ENCODE measurements at regions not wholly inside any gene's neighbourhood (a gene's known extent, or its start where the extent isn't known, plus 50 kb on each side); places are given as distances from the start of the nearest gene placed in this dataset.

GRCh38 chr6:92748131-92748530, 671.2 kb downstream of the EPHA7 start:
- ATAC-seq: no peak
- CTCF ChIA-PET: no interaction called here
- H3K9ac ChIP-seq (ENCODE audit: low read length): no peak overlapping the region

DNA sequence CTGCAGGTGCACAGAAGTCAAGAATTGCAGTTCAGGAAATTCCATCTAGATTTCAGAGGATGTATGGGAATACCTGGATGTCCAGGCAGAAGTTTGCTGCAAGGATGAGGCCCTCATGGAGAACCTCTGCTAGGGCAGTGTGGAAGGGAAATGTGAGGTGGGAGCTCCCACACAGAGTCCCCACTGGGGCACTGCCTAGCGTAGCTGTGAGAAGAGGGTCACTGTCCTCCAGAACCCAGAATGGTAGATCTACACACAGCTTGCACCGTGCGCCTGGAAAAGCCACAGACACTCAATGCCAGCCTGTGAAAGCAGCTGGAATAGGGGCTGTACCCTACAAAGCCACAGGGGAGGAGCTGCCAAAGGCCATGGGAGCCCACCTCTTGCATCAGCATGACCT, 681.4 kb downstream of the EPHA7 start:
- POLR2A ChIA-PET (ENCODE audit: unreplicated experiment): no interaction called here
- no TSS peak for BruUV-seq (replicated peaks)
- CTCF ChIA-PET: no interaction called here

More at GRCh38 chr6:92748131-92748530, 671.2 kb downstream of the EPHA7 start:
- H3K36me3 ChIP-seq (ENCODE audit: low read depth, low read length): no peaks in the 10 kb centered on the region
- H3K4me2 ChIP-seq (ENCODE audit: low read length): no peak overlapping the region
- H2AFZ ChIP-seq (ENCODE audit: low read length): no peak overlapping the region
- H3K27me3 ChIP-seq (ENCODE audit: low read length): no peaks in the 10 kb centered on the region
- intact Hi-C loops (cut with micrococcal nuclease): no loop called here
- TF ChIP-seq EZH2phosphoT487 (IDR thresholded peaks at IDR 0.05; ENCODE audit: borderline replicate concordance, low read length) (no peak), EZH2 (IDR thresholded peaks at IDR 0.05; ENCODE audit: low read length, unreplicated experiment) (no peak)
- TF ChIP-seq, protein P1, sequence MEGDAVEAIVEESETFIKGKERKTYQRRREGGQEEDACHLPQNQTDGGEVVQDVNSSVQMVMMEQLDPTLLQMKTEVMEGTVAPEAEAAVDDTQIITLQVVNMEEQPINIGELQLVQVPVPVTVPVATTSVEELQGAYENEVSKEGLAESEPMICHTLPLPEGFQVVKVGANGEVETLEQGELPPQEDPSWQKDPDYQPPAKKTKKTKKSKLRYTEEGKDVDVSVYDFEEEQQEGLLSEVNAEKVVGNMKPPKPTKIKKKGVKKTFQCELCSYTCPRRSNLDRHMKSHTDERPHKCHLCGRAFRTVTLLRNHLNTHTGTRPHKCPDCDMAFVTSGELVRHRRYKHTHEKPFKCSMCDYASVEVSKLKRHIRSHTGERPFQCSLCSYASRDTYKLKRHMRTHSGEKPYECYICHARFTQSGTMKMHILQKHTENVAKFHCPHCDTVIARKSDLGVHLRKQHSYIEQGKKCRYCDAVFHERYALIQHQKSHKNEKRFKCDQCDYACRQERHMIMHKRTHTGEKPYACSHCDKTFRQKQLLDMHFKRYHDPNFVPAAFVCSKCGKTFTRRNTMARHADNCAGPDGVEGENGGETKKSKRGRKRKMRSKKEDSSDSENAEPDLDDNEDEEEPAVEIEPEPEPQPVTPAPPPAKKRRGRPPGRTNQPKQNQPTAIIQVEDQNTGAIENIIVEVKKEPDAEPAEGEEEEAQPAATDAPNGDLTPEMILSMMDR (conservative IDR thresholded peaks at IDR 0.05; ENCODE audit: low read depth, low read length): no peak
- BruUV-seq (replicated peaks): no TSS peak
- H3K27ac ChIP-seq (ENCODE audit: low read length): no peak overlapping the region
- H3K79me2 ChIP-seq (ENCODE audit: low read length): no peaks in the 10 kb centered on the region
- no peak for DNase-seq
- H3K9me2 ChIP-seq (replicated peaks; ENCODE audit: low read length): no peaks in the 10 kb centered on the region
- no peaks in the 10 kb centered on the region for H3K4me1 ChIP-seq (ENCODE audit: insufficient read depth, low read length)
- no peaks in the 10 kb centered on the region for H3K9me3 ChIP-seq (ENCODE audit: low read length)
- H4K20me1 ChIP-seq (ENCODE audit: low read length): no peaks in the 10 kb centered on the region
- H3K4me3 ChIP-seq (ENCODE audit: low read length): no peak overlapping the region
- POLR2A ChIA-PET (ENCODE audit: unreplicated experiment): no interaction called here
- no peaks in the 10 kb centered on the region for H3F3A ChIP-seq (ENCODE audit: low read length, unreplicated experiment)

GRCh38 chr6:92723390-92723931, 695.9 kb downstream of the EPHA7 start:
- Histone ChIP-seq H2AFZ (ENCODE audit: low read length) (no peak overlapping the region), H3K4me3 (ENCODE audit: low read length) (no peak overlapping the region), H3F3A (ENCODE audit: low read length, unreplicated experiment) (no peaks in the 10 kb centered on the region), H3K9ac (ENCODE audit: low read length) (no peak overlapping the region), H3K4me2 (ENCODE audit: low read length) (no peak overlapping the region), H4K20me1 (ENCODE audit: low read length) (no peaks in the 10 kb centered on the region), H3K4me1 (ENCODE audit: insufficient read depth, low read length) (no peaks in the 10 kb centered on the region), H3K27ac (ENCODE audit: low read length) (no peak overlapping the region), H3K79me2 (ENCODE audit: low read length) (no peaks in the 10 kb centered on the region), H3K9me3 (ENCODE audit: low read length) (no peaks in the 10 kb centered on the region), H3K9me2 (replicated peaks; ENCODE audit: low read length) (no peaks in the 10 kb centered on the region), H3K36me3 (ENCODE audit: low read depth, low read length) (no peaks in the 10 kb centered on the region), H3K27me3 (ENCODE audit: low read length) (no peaks in the 10 kb centered on the region)
- ATAC-seq (no peak), DNase-seq (no peak)
- TF ChIP-seq EZH2 (IDR thresholded peaks at IDR 0.05; ENCODE audit: low read length, unreplicated experiment): no peak
- no peak for TF ChIP-seq EZH2phosphoT487 (IDR thresholded peaks at IDR 0.05; ENCODE audit: borderline replicate concordance, low read length)
- TF ChIP-seq, protein P1 (conservative IDR thresholded peaks at IDR 0.05; ENCODE audit: low read depth, low read length): no peak
- intact Hi-C loops (cut with micrococcal nuclease): no loop called here
- CTCF ChIA-PET: no interaction called here
- POLR2A ChIA-PET (ENCODE audit: unreplicated experiment): no interaction called here
- no TSS peak for BruUV-seq (replicated peaks)

More for the DNA sequence above, 681.4 kb downstream of the EPHA7 start:
- H3K9me2 ChIP-seq (replicated peaks; ENCODE audit: low read length): no peaks in the 10 kb centered on the region
- H3K36me3 ChIP-seq (ENCODE audit: low read depth, low read length): no peaks in the 10 kb centered on the region
- H3K4me2 ChIP-seq (ENCODE audit: low read length): no peak overlapping the region
- no peaks in the 10 kb centered on the region for H3K4me1 ChIP-seq (ENCODE audit: insufficient read depth, low read length)
- no peaks in the 10 kb centered on the region for H3K27me3 ChIP-seq (ENCODE audit: low read length)
- H2AFZ ChIP-seq (ENCODE audit: low read length): no peak overlapping the region
- H3K27ac ChIP-seq (ENCODE audit: low read length): no peak overlapping the region
- no peak overlapping the region for H3K9ac ChIP-seq (ENCODE audit: low read length)
- ATAC-seq: no peak
- H3K4me3 ChIP-seq (ENCODE audit: low read length): no peak overlapping the region
- intact Hi-C loops (cut with micrococcal nuclease): no loop called here
- no peaks in the 10 kb centered on the region for H4K20me1 ChIP-seq (ENCODE audit: low read length)
- TF ChIP-seq EZH2phosphoT487 (IDR thresholded peaks at IDR 0.05; ENCODE audit: borderline replicate concordance, low read length) (no peak), EZH2 (IDR thresholded peaks at IDR 0.05; ENCODE audit: low read length, unreplicated experiment) (no peak)
- TF ChIP-seq, protein P1 (conservative IDR thresholded peaks at IDR 0.05; ENCODE audit: low read depth, low read length): no peak
- H3K79me2 ChIP-seq (ENCODE audit: low read length): no peaks in the 10 kb centered on the region
- DNase-seq: no peak
- no peaks in the 10 kb centered on the region for H3K9me3 ChIP-seq (ENCODE audit: low read length)
- H3F3A ChIP-seq (ENCODE audit: low read length, unreplicated experiment): no peaks in the 10 kb centered on the region

Data from PC-3 (cell line).